B cell (primary cell): ENCODE measurements at regions not wholly inside any gene's neighbourhood (a gene's known extent, or its start where the extent isn't known, plus 50 kb on each side); places are given as distances from the start of the nearest gene placed in this dataset.

Source experiments
- ATAC-seq: fragments of 200-7000 bp; cut with Tn5 transposase; one replicate; pipeline ENCODE4 v1.10.0; 2021; ENCODE audit warnings: low read depth, mild to moderate bottlenecking, moderate number of reproducible peaks, moderate library complexity
- CTCF ChIA-PET: fragments of 350-600 bp; sonication (Branson Sonifier 250); formaldehyde crosslinking; loops from one replicate; lab custom pipeline; 2021; ENCODE audit warnings: antibody characterized with exemption, inconsistent platforms; lab: Charles Lee
- POLR2A ChIA-PET: fragments of 350-600 bp; sonication (Branson Sonifier 250); formaldehyde crosslinking; loops from one replicate; lab custom pipeline; 2021; ENCODE audit warnings: antibody characterized with exemption; lab: Charles Lee
- DNase-seq: peaks from one replicate; pipeline ENCODE4 v3.0.0; 2013
- H2AFZ ChIP-seq: 2 replicates; pipeline ENCODE4 v1.6.1; 2012; ENCODE audit warnings: mild to moderate bottlenecking, low read depth, low read length; ENCODE audit not compliant: insufficient read depth, poor library complexity, severe bottlenecking
- H3K27ac ChIP-seq, 2 donors: 1 replicate in 1 of 2; 2 replicates in 1 of 2; pipeline ENCODE4 v1.5.1; 2012 to 2013; ENCODE audit warnings: low read length in 2 of 2, mild to moderate bottlenecking in 2 of 2, moderate library complexity in 1 of 2
- H3K27me3 ChIP-seq, 4 experiments: fragments of 200-600 bp in 1 of 4; sonication (generic) in 1 of 4; replicated peaks in 1 of 4; 1 replicate in 2 of 4; 2 replicates in 2 of 4; pipeline versions ENCODE4 v1.6.1 to v1.7.0; 2013 to 2016; ENCODE audit warnings: low read length in 3 of 4, mild to moderate bottlenecking in 2 of 4, mixed read lengths in 1 of 4, moderate library complexity in 1 of 4; ENCODE audit not compliant: insufficient read depth in 4 of 4, control insufficient read depth in 3 of 4; ENCODE audit errors: control extremely low read depth in 1 of 4
- H3K36me3 ChIP-seq, 2 experiments: replicated peaks in 1 of 2; 1 replicate in 1 of 2; 2 replicates in 1 of 2; pipeline versions ENCODE4 v1.6.1 to v1.7.1; 2013; ENCODE audit warnings: low read length in 1 of 2; ENCODE audit not compliant: insufficient read depth in 2 of 2, control insufficient read depth in 1 of 2; ENCODE audit errors: control extremely low read depth in 1 of 2, extremely low read depth in 1 of 2
- H3K4me1 ChIP-seq, 2 donors: fragments of 200-600 bp in 1 of 2; sonication (generic) in 1 of 2; 1 replicate in 1 of 2; 2 replicates in 1 of 2; pipeline versions ENCODE4 v1.5.1 to v1.6.1; 2013 to 2017; ENCODE audit warnings: low read length in 2 of 2; ENCODE audit not compliant: control insufficient read depth in 2 of 2, insufficient read depth in 2 of 2
- H3K4me2 ChIP-seq: replicated peaks from 2 replicates; pipeline ENCODE3; 2012; ENCODE audit warnings: mild to moderate bottlenecking, low read depth, low read length; ENCODE audit not compliant: poor library complexity, severe bottlenecking
- H3K4me3 ChIP-seq, 5 experiments: fragments of 200-600 bp in 1 of 5; sonication (generic) in 1 of 5; 1 replicate in 3 of 5; 2 replicates in 2 of 5; pipeline versions ENCODE4 v1.5.1 to v1.7.0; 2011 to 2016; ENCODE audit warnings: low read length in 4 of 5, mild to moderate bottlenecking in 4 of 5, low read depth in 2 of 5, control low read depth in 1 of 5, moderate library complexity in 1 of 5; ENCODE audit not compliant: insufficient read depth in 1 of 5; ENCODE audit errors: control extremely low read depth in 1 of 5, extremely low read depth in 1 of 5
- H3K79me2 ChIP-seq: fragments of 200-600 bp; sonication (generic); one replicate; pipeline ENCODE4 v1.6.0; 2016; ENCODE audit warnings: low read length; ENCODE audit not compliant: control insufficient read depth, insufficient read depth
- H3K9ac ChIP-seq: fragments of 200-600 bp; sonication (generic); 2 replicates; pipeline ENCODE4 v1.6.1; 2017; ENCODE audit warnings: mild to moderate bottlenecking, low read length, moderate library complexity
- H3K9me3 ChIP-seq, 3 donors: one replicate each; pipeline versions ENCODE4 v1.6.1 to v1.7.1; 2013; ENCODE audit warnings: low read length in 2 of 3; ENCODE audit not compliant: control insufficient read depth in 2 of 3, insufficient read depth in 1 of 3; ENCODE audit errors: control extremely low read depth in 1 of 3
- H4K20me1 ChIP-seq: 2 replicates; pipeline ENCODE4 v1.6.0; 2012; ENCODE audit warnings: mild to moderate bottlenecking, low read length; ENCODE audit not compliant: insufficient read depth, control insufficient read depth, poor library complexity, severe bottlenecking
- H3K27ac Mint-ChIP-seq: one replicate; pipeline ENCODE4 v1.8.0; 2021; ENCODE audit warnings: mixed read lengths
- H3K27me3 Mint-ChIP-seq: one replicate; pipeline ENCODE4 v1.8.0; 2021; ENCODE audit warnings: mixed read lengths
- H3K4me1 Mint-ChIP-seq: one replicate; pipeline ENCODE4 v1.8.0; 2021; ENCODE audit warnings: mixed read lengths
- H3K4me3 Mint-ChIP-seq: one replicate; pipeline ENCODE4 v1.8.0; 2021; ENCODE audit warnings: mixed read lengths
- H3K9me3 Mint-ChIP-seq: one replicate; pipeline ENCODE4 v1.8.0; 2022; ENCODE audit warnings: mixed read lengths; ENCODE audit not compliant: insufficient read depth
- CTCF ChIP-seq: fragments of 200-600 bp; IDR thresholded peaks from one replicate; pipeline ENCODE4 v1.8.0; 2022; ENCODE audit warnings: antibody characterized with exemption, mild to moderate bottlenecking
- EZH2 ChIP-seq: IDR thresholded peaks from 2 replicates; pipeline ENCODE4 v1.6.1; 2012; ENCODE audit warnings: borderline replicate concordance, low read depth, mild to moderate bottlenecking, moderate library complexity, low read length; ENCODE audit not compliant: insufficient read depth, poor library complexity, severe bottlenecking
- WGBS: methylation state at CpG from one replicate; pipeline ENCODE4 v1.1.5; 2013; ENCODE audit warnings: missing lambda C conversion rate; ENCODE audit not compliant: insufficient coverage; 5-methylcytosine and 5-hydroxymethylcytosine counted together
- intact Hi-C: fragments of 100-400 bp; cut with micrococcal nuclease; formaldehyde crosslinking; loops from one replicate; pipeline ENCODE4 v1.10.0; 2022

- Histone ChIP-seq H2AFZ (no peak overlapping the region), H3K36me3 (no peaks in the 10 kb centered on the region), H3K4me1 (no peaks in the 10 kb centered on the region), H3K4me2 (no peak overlapping the region), H3K27me3 (no peaks in the 10 kb centered on the region), H3K4me3 (no peak overlapping the region), H3K79me2 (no peaks in the 10 kb centered on the region), H4K20me1 (no peaks in the 10 kb centered on the region), H3K27ac (no peak overlapping the region), H3K9ac (no peak overlapping the region), H3K9me3 (peaks cover 0 to 3% (median 0%) of the 10 kb centered on the region in 3 donors)
- no peaks in the 10 kb centered on the region for H3K9me3 Mint-ChIP-seq
- ATAC-seq (no peak), DNase-seq (no peak)
- 98% methylated on average over 7 of the region's 9 CpGs for WGBS
- CTCF ChIA-PET: no interaction called here
- no peak overlapping the region for H3K4me3 Mint-ChIP-seq
- H3K27me3 Mint-ChIP-seq: peaks cover 5% of the 10 kb centered on the region
- no peak overlapping the region for H3K27ac Mint-ChIP-seq
- no peaks in the 10 kb centered on the region for H3K4me1 Mint-ChIP-seq
- POLR2A ChIA-PET: no interaction called here
- intact Hi-C loops: no loop called here
- TF ChIP-seq CTCF: no peak
- TF ChIP-seq EZH2: no peak
These were observed 131.9 kb upstream of the IRS2 start for GRCh38 chr13:109918179-109918711.

GRCh38 chr13:109917422-109917821 lies 131.0 kb upstream of the IRS2 start:
- Histone ChIP-seq H4K20me1 (no peaks in the 10 kb centered on the region), H3K9ac (no peak overlapping the region), H3K79me2 (no peaks in the 10 kb centered on the region), H3K27me3 (no peaks in the 10 kb centered on the region), H2AFZ (no peak overlapping the region), H3K36me3 (no peaks in the 10 kb centered on the region), H3K4me3 (no peak overlapping the region), H3K27ac (no peak overlapping the region), H3K9me3 (peaks cover 0 to 3% (median 0%) of the 10 kb centered on the region in 3 donors), H3K4me2 (no peak overlapping the region), H3K4me1 (no peaks in the 10 kb centered on the region)
- no peak for ATAC-seq
- DNase-seq: no peak
- Mint-ChIP-seq H3K4me3 (no peak overlapping the region), H3K27me3 (peaks cover 5% of the 10 kb centered on the region), H3K27ac (no peak overlapping the region), H3K4me1 (no peaks in the 10 kb centered on the region), H3K9me3 (no peaks in the 10 kb centered on the region)
- intact Hi-C loops: no loop called here
- ChIA-PET POLR2A (no interaction called here), CTCF (no interaction called here)
- no peak for TF ChIP-seq EZH2
- no peak for TF ChIP-seq CTCF
- no CpG with 5 or more reads among the region's 1 CpG for WGBS
